ENCODE measurements at regions not wholly inside any gene's neighbourhood (a gene's known extent, or its start where the extent isn't known, plus 50 kb on each side); places are given as distances from the start of the nearest gene placed in this dataset.

GRCh38 chr2:147386284-147386683 is 458.5 kb upstream of the ACVR2A start:
- DNase-seq (ENCODE audit: low read depth in 1 of 2, low spot score in 1 of 2): no peak
- no peak overlapping the region for H3K4me3 ChIP-seq
- no peak for TF ChIP-seq CTCF (IDR thresholded peaks at IDR 0.05; ENCODE audit: low read depth, low read length)
- H3K4me1 ChIP-seq (ENCODE audit: low read depth): peaks cover 3% of the 10 kb centered on the region
- H3K9me3 ChIP-seq (ENCODE audit: low read depth): no peaks in the 10 kb centered on the region
- no peaks in the 10 kb centered on the region for H3K27me3 ChIP-seq
- no peak overlapping the region for H3K27ac ChIP-seq
- H3K36me3 ChIP-seq: no peaks in the 10 kb centered on the region

- no peaks in the 10 kb centered on the region for H3K36me3 ChIP-seq
- TF ChIP-seq CTCF (IDR thresholded peaks at IDR 0.05; ENCODE audit: low read depth, low read length): no peak
- H3K27ac ChIP-seq: no peak overlapping the region
- peaks cover 3% of the 10 kb centered on the region for H3K4me1 ChIP-seq (ENCODE audit: low read depth)
- no peaks in the 10 kb centered on the region for H3K27me3 ChIP-seq
- no peaks in the 10 kb centered on the region for H3K9me3 ChIP-seq (ENCODE audit: low read depth)
- DNase-seq (ENCODE audit: low read depth in 1 of 2, low spot score in 1 of 2): no peak
- H3K4me3 ChIP-seq: no peak overlapping the region
Measured at GRCh38 chr2:147385600-147385999, 459.2 kb upstream of the ACVR2A start.

- no peak overlapping the region for H3K27ac ChIP-seq
- H3K4me3 ChIP-seq: no peak overlapping the region
- no peak for TF ChIP-seq CTCF (IDR thresholded peaks at IDR 0.05; ENCODE audit: low read depth, low read length)
- no peaks in the 10 kb centered on the region for H3K27me3 ChIP-seq
- no peaks in the 10 kb centered on the region for H3K36me3 ChIP-seq
- no peak for DNase-seq (ENCODE audit: low read depth in 1 of 2, low spot score in 1 of 2)
- H3K4me1 ChIP-seq (ENCODE audit: low read depth): peaks cover 3% of the 10 kb centered on the region
- H3K9me3 ChIP-seq (ENCODE audit: low read depth): no peaks in the 10 kb centered on the region
Measured at GRCh38 chr2:147384659-147385058, 460.2 kb upstream of the ACVR2A start.

- H3K4me3 ChIP-seq: no peak overlapping the region
- no peaks in the 10 kb centered on the region for H3K36me3 ChIP-seq
- no peaks in the 10 kb centered on the region for H3K9me3 ChIP-seq (ENCODE audit: low read depth)
- TF ChIP-seq CTCF (IDR thresholded peaks at IDR 0.05; ENCODE audit: low read depth, low read length): no peak
- DNase-seq (ENCODE audit: low read depth in 1 of 2, low spot score in 1 of 2): no peak
- no peaks in the 10 kb centered on the region for H3K27me3 ChIP-seq
- H3K4me1 ChIP-seq (ENCODE audit: low read depth): peaks cover 3% of the 10 kb centered on the region
- no peak overlapping the region for H3K27ac ChIP-seq
Measured at GRCh38 chr2:147382322-147382948, 462.4 kb upstream of the ACVR2A start.

GRCh38 chr2:147378403-147378802 is 466.4 kb upstream of the ACVR2A start:
- H3K9me3 ChIP-seq (ENCODE audit: low read depth): no peaks in the 10 kb centered on the region
- no peak overlapping the region for H3K27ac ChIP-seq
- no peaks in the 10 kb centered on the region for H3K36me3 ChIP-seq
- no peak overlapping the region for H3K4me3 ChIP-seq
- DNase-seq (ENCODE audit: low read depth in 1 of 2, low spot score in 1 of 2): no peak
- H3K4me1 ChIP-seq (ENCODE audit: low read depth): no peaks in the 10 kb centered on the region
- H3K27me3 ChIP-seq: no peaks in the 10 kb centered on the region
- TF ChIP-seq CTCF (IDR thresholded peaks at IDR 0.05; ENCODE audit: low read depth, low read length): no peak
